Transverse colon (tissue), 4 donors: ENCODE measurements at regions not wholly inside any gene's neighbourhood (a gene's known extent, or its start where the extent isn't known, plus 50 kb on each side); places are given as distances from the start of the nearest gene placed in this dataset.

Source experiments
- DNase-seq: peaks from one replicate; pipeline ENCODE4 v3.0.0-alpha.2; 2019
- H3K27ac ChIP-seq, 4 donors: fragments of 200-600 bp; sonication (generic); 2 replicates each; pipeline ENCODE4 v1.5.1; 2016 to 2018; ENCODE audit warnings: inconsistent platforms in 4 of 4
- H3K27me3 ChIP-seq: fragments of 200-600 bp; sonication (generic); 2 replicates; pipeline ENCODE4 v1.5.1; 2017; ENCODE audit warnings: inconsistent platforms
- H3K36me3 ChIP-seq, 4 donors: fragments of 200-600 bp; sonication (generic); 2 replicates each; pipeline ENCODE4 v1.5.1; 2017 to 2019; ENCODE audit warnings: inconsistent platforms in 4 of 4
- H3K4me1 ChIP-seq, 4 donors: fragments of 200-600 bp; sonication (generic); 2 replicates each; pipeline ENCODE4 v1.5.1; 2017 to 2020; ENCODE audit warnings: inconsistent platforms in 4 of 4
- H3K4me3 ChIP-seq, 4 donors: fragments of 200-600 bp; sonication (generic); 1 replicate in 1 of 4; 2 replicates in 3 of 4; pipeline versions ENCODE4 v1.5.1 to v1.6.1; 2017 to 2019; ENCODE audit warnings: inconsistent platforms in 4 of 4
- H3K9me3 ChIP-seq, 2 donors: fragments of 200-600 bp; sonication (generic); 2 replicates each; pipeline ENCODE4 v1.5.1; 2017 to 2019; ENCODE audit warnings: inconsistent platforms in 2 of 2
- EP300 ChIP-seq: sonication (generic); formaldehyde crosslinking; IDR thresholded peaks from one replicate; pipeline ENCODE4 v1.6.1; 2017; ENCODE audit warnings: antibody characterized with exemption, low read depth
- POLR2A ChIP-seq: fragments of 450-650 bp; IDR thresholded peaks from one replicate; pipeline ENCODE4 v1.6.1; 2016; ENCODE audit warnings: antibody characterized with exemption, mild to moderate bottlenecking, moderate library complexity
- POLR2AphosphoS5 ChIP-seq, 3 donors: sonication (generic); formaldehyde crosslinking; IDR thresholded peaks; one replicate each; pipeline ENCODE4 v1.6.1; 2016; ENCODE audit warnings: antibody characterized with exemption in 3 of 3
- WGBS, 2 donors: methylation state at CpG; one replicate each; pipeline ENCODE4 v1.1.5; 2018; ENCODE audit warnings: low coverage in 1 of 2; 5-methylcytosine and 5-hydroxymethylcytosine counted together
- in situ Hi-C, 4 donors: fragments of 200-750 bp; cut with MboI; loops; one replicate each; pipeline versions ENCODE4 v1.15.0 to v1.15.1; 2017; ENCODE audit warnings: low sequenced_read_pairs in 3 of 4, low pct_ligation_motif_present in 1 of 4, low pct_unique_long_range_greater_than_20kb in 1 of 4
- intact Hi-C: fragments of 100-400 bp; cut with DNase I; formaldehyde crosslinking; loops from one replicate; pipeline ENCODE4 v1.15.1; 2023; ENCODE audit warnings: low total_unique reads
- TF ChIP-seq, protein P1 (sequence below), 5 experiments: fragments of 200-600 bp in 3 of 5; fragments of 450-650 bp in 2 of 5; sonication (generic) in 3 of 5; IDR thresholded peaks; 1 replicate in 2 of 5; 2 replicates in 3 of 5; pipeline ENCODE4 v1.5.1; 2016 to 2017; ENCODE audit warnings: antibody characterized with exemption in 5 of 5, inconsistent platforms in 3 of 5, mild to moderate bottlenecking in 2 of 5, moderate library complexity in 1 of 5

DNA sequence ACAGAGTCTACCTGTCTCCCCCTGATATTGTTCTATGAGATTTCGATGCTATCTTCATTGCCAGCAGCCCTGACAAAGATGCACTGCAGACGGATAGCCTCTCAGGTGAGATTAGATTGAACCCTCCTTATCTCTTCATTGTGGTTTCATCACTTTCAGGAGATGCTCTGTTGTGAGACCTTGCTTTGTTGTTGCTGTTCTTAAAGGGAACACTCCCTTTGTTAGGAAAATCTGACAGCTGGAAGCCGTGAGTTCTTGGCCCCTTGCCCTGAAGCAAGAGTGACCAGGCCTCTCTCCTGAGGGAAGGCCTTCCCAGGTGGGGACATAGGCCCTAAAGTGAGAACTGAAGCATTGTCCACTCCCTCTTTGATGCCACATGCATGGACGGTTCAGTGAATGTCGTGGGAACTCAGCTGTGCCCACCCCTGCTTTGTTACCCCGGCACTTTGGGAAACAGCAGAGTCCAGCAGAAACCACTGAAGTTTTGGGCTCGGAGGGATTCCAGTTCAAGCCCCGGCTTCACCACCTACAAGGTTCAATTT is 976.1 kb downstream of the TBC1D22A start:
- no peaks in the 10 kb centered on the region for H3K4me1 ChIP-seq
- intact Hi-C loops (loop anchor here (10.0 kb wide), 1 partner anchor 826 kb away; no protein-coding TSS in a partner anchor), in situ Hi-C loops (no loop called here)
- TF ChIP-seq POLR2A (no peak), EP300 (no peak), POLR2AphosphoS5 (IDR thresholded peaks at IDR 0.05) (no peak)
- TF ChIP-seq, protein P1, sequence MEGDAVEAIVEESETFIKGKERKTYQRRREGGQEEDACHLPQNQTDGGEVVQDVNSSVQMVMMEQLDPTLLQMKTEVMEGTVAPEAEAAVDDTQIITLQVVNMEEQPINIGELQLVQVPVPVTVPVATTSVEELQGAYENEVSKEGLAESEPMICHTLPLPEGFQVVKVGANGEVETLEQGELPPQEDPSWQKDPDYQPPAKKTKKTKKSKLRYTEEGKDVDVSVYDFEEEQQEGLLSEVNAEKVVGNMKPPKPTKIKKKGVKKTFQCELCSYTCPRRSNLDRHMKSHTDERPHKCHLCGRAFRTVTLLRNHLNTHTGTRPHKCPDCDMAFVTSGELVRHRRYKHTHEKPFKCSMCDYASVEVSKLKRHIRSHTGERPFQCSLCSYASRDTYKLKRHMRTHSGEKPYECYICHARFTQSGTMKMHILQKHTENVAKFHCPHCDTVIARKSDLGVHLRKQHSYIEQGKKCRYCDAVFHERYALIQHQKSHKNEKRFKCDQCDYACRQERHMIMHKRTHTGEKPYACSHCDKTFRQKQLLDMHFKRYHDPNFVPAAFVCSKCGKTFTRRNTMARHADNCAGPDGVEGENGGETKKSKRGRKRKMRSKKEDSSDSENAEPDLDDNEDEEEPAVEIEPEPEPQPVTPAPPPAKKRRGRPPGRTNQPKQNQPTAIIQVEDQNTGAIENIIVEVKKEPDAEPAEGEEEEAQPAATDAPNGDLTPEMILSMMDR (IDR thresholded peaks at IDR 0.05), result no peak
- no peaks in the 10 kb centered on the region for H3K9me3 ChIP-seq
- no peaks in the 10 kb centered on the region for H3K36me3 ChIP-seq
- 61 to 80% methylated on average over 2 to 8 of the region's 8 CpGs for WGBS, 2 donors
- no peak overlapping the region for H3K4me3 ChIP-seq
- H3K27ac ChIP-seq, result no peak overlapping the region
- DNase-seq, result no peak
- no peaks in the 10 kb centered on the region for H3K27me3 ChIP-seq

DNA sequence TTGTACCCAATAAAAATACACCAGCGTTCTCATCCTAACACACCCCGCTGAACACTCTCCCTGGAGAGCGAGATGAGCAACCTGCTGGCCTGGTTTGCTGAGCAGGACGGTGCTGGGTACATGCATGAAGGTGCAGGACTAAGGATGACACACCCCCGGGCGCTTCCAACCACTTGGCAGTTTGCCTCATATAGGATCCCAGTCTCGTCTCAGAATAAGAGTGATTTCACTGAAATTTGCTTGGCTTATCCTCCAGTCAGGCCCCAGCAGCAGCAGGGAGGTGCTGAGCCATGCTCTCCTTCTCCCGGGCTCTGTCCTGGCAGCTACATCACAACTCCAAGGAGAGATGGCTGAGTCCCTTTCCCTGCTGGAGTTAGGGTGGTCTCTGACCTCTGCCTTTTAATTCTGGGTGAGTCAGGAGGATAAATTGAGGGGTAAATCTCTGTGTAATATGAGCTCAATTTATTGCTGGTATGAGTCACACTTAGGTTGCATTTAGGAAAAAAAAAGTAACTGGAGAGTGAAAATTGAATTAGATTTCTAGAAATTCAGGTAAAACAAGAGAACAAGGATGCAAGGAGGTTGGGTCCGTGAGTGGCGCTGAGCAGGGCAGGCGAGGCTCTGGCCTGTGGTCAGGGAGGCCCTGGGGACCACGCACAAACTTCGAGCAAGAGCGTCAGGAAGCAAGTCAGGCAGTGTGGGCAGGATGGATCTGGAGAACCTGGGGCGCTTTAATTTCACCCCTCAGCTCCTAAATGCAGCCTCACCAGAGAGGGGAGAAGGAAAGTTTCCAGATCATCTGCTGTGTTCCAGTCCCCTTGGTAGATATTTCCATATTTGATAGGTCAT is 974.0 kb downstream of the TBC1D22A start:
- H3K27ac ChIP-seq, result no peak overlapping the region
- no peak for DNase-seq

DNA sequence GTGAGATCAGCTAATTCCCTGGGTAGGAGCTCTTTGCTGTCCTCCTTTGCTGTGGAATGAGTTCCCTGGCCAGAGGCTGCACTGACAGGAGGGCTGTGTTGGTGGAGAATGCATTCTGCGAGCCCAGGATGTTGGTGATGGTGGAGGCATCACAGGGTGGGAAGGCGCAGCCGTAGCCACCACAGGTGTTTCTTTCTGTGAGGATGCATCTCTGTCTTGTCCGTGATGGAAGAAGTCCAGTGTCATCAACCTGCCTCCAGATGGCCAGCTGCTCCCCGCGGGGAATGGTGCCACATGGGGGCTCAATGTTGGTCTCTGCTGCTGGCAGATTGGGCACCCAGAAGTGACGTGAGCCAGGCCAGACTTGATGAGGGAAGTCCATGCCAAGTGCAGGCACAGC is 972.1 kb downstream of the TBC1D22A start:
- DNase-seq, result no peak
- no peak overlapping the region for H3K27ac ChIP-seq
- TF ChIP-seq POLR2A, result no peak
- no peak for TF ChIP-seq EP300
- TF ChIP-seq, protein P1 (IDR thresholded peaks at IDR 0.05), result no peak
- TF ChIP-seq POLR2AphosphoS5 (IDR thresholded peaks at IDR 0.05), result no peak
- H3K27me3 ChIP-seq, result no peaks in the 10 kb centered on the region
- H3K4me3 ChIP-seq, result no peak overlapping the region
- in situ Hi-C loops, result no loop called here
- no peaks in the 10 kb centered on the region for H3K4me1 ChIP-seq
- intact Hi-C loops, result loop anchor here (10.0 kb wide), 1 partner anchor 830 kb away; no protein-coding TSS in a partner anchor
- H3K9me3 ChIP-seq, result peaks cover 0 to 6% of the 10 kb centered on the region in 2 donors
- H3K36me3 ChIP-seq, result no peaks in the 10 kb centered on the region
- WGBS, 2 donors, result 81% methylated on average over 7 of the region's 7 CpGs; no CpG with 5 or more reads in 1 of the 2 donors

More for the DNA sequence above, 974.0 kb downstream of the TBC1D22A start:
- TF ChIP-seq POLR2AphosphoS5 (IDR thresholded peaks at IDR 0.05) (no peak), EP300 (no peak), POLR2A (no peak)
- TF ChIP-seq, protein P1 (IDR thresholded peaks at IDR 0.05), result no peak
- in situ Hi-C loops (no loop called here), intact Hi-C loops (loop anchor here (10.0 kb wide), 1 partner anchor 828 kb away; no protein-coding TSS in a partner anchor)
- Histone ChIP-seq H3K4me3 (no peak overlapping the region), H3K4me1 (no peaks in the 10 kb centered on the region), H3K36me3 (no peaks in the 10 kb centered on the region), H3K27me3 (no peaks in the 10 kb centered on the region), H3K9me3 (no peaks in the 10 kb centered on the region)
- WGBS, 2 donors, result 73 to 100% methylated on average over 1 to 15 of the region's 15 CpGs

DNA sequence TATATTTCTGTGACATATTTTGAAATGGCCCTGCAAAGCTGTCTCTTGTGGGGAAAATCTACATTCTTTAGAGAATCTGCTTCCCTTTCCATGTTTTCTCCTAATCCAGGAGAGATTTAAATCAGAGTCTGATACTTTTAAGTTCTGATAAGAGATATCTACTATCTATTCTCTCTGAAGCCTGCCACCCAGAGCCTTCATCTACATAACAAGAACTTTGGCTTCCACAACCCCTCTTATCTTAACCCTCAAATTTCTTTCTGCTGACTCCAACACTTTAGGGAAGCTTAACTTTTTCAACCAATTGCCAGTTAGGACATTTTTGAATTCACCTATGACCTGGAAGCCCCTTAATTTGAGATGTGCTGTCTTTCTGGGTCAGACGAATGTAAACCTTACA is 965.2 kb downstream of the TBC1D22A start:
- Histone ChIP-seq H3K9me3 (peaks cover 0 to 6% of the 10 kb centered on the region in 2 donors), H3K4me3 (no peak overlapping the region), H3K27me3 (peaks cover 17% of the 10 kb centered on the region), H3K36me3 (no peaks in the 10 kb centered on the region), H3K27ac (no peak overlapping the region), H3K4me1 (no peaks in the 10 kb centered on the region)
- TF ChIP-seq, protein P1 (IDR thresholded peaks at IDR 0.05), result no peak
- no peak for TF ChIP-seq POLR2A
- TF ChIP-seq POLR2AphosphoS5 (IDR thresholded peaks at IDR 0.05), result no peak
- no peak for TF ChIP-seq EP300
- in situ Hi-C loops, result no loop called here
- DNase-seq, result no peak
- intact Hi-C loops, result no loop called here
- 36 to 67% methylated on average over 1 of the region's 1 CpG for WGBS, 2 donors
